ENCODE measurements at regions not wholly inside any gene's neighbourhood (a gene's known extent, or its start where the extent isn't known, plus 50 kb on each side); places are given as distances from the start of the nearest gene placed in this dataset.

DNA sequence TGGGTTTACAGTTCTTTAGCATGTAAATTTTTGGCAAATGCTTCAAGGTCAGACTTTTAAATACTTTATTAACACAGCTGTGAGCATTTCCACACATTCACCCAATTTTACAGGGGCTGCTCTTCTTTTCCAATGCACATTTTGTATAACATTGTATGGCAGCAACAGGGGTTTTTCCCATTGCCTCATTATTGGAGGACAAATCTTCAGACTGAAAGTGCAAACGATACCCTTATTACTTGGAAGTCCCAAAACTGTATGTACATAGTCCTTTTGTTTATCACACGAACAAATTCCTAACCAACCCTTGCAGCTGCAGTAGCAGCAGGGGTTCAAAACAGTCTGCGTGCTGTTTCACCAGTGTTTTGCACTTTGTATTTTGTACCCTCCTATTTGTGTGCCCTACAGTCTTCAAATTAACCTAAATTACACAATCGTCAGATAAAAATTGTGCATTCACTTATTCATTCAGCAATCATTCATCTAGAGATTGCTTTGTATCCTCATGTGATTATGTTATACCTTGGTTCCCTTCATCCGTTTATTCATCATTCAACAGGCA is 330.7 kb upstream of the RASGEF1B start:
- no peak for TF ChIP-seq POLR2A (IDR thresholded peaks at IDR 0.05)
- TF ChIP-seq, protein P1, sequence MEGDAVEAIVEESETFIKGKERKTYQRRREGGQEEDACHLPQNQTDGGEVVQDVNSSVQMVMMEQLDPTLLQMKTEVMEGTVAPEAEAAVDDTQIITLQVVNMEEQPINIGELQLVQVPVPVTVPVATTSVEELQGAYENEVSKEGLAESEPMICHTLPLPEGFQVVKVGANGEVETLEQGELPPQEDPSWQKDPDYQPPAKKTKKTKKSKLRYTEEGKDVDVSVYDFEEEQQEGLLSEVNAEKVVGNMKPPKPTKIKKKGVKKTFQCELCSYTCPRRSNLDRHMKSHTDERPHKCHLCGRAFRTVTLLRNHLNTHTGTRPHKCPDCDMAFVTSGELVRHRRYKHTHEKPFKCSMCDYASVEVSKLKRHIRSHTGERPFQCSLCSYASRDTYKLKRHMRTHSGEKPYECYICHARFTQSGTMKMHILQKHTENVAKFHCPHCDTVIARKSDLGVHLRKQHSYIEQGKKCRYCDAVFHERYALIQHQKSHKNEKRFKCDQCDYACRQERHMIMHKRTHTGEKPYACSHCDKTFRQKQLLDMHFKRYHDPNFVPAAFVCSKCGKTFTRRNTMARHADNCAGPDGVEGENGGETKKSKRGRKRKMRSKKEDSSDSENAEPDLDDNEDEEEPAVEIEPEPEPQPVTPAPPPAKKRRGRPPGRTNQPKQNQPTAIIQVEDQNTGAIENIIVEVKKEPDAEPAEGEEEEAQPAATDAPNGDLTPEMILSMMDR (IDR thresholded peaks at IDR 0.05), result no peak
